HL-60 (cell line): ENCODE measurements at regions not wholly inside any gene's neighbourhood (a gene's known extent, or its start where the extent isn't known, plus 50 kb on each side); places are given as distances from the start of the nearest gene placed in this dataset.

Experiments used
- DNase-seq, 2 experiments: peaks; one replicate each; pipeline ENCODE4 v3.0.0-alpha.2; 2010 to 2020; ENCODE audit warnings: low read depth in 1 of 2, low spot score in 1 of 2
- H3K27ac ChIP-seq: fragments of 250-450 bp; sonication (Bioruptor Pico); replicated peaks from 2 replicates; pipeline ENCODE4 v1.5.1; 2020; ENCODE audit warnings: mild to moderate bottlenecking, moderate library complexity
- H3K27me3 ChIP-seq: fragments of 250-450 bp; sonication (Bioruptor Pico); 2 replicates; pipeline ENCODE4 v1.5.1; 2021; ENCODE audit warnings: mild to moderate bottlenecking, moderate library complexity; ENCODE audit not compliant: insufficient read depth, poor library complexity, severe bottlenecking
- H3K4me3 ChIP-seq: replicated peaks from 2 replicates; pipeline ENCODE4 v1.5.1; 2011; ENCODE audit warnings: mild to moderate bottlenecking, control low read depth, low read length; ENCODE audit not compliant: insufficient read depth
- CTCF ChIP-seq: IDR thresholded peaks from one replicate; pipeline ENCODE4 v1.5.1; 2011; ENCODE audit warnings: low read length, control low read depth, inconsistent platforms; ENCODE audit not compliant: insufficient read depth
- GABPA ChIP-seq: IDR thresholded peaks from 2 replicates; pipeline ENCODE4 v1.6.1; 2012; ENCODE audit warnings: low read depth
- POLR2AphosphoS5 ChIP-seq: IDR thresholded peaks from 2 replicates; pipeline ENCODE4 v1.6.1; 2012; ENCODE audit warnings: low read depth
- REST ChIP-seq: IDR thresholded peaks from 2 replicates; pipeline ENCODE4 v1.6.1; 2012; ENCODE audit warnings: low read depth; ENCODE audit not compliant: insufficient replicate concordance
- SPI1 ChIP-seq: IDR thresholded peaks from 2 replicates; pipeline ENCODE4 v1.6.1; 2012; ENCODE audit warnings: low read depth, mild to moderate bottlenecking, borderline replicate concordance

- H3K4me3 ChIP-seq: no peak overlapping the region
- H3K27me3 ChIP-seq: no peaks in the 10 kb centered on the region
- H3K27ac ChIP-seq: no peak overlapping the region
- TF ChIP-seq REST: no peak
- no peak for TF ChIP-seq POLR2AphosphoS5
- no peak for TF ChIP-seq SPI1
- TF ChIP-seq CTCF: no peak
- TF ChIP-seq GABPA: no peak
- no peak for DNase-seq
These were observed 226.3 kb upstream of the ZNF608 start for GRCh38 chr5:124972703-124973102.

- TF ChIP-seq SPI1 (no peak), CTCF (no peak), REST (no peak), GABPA (no peak), POLR2AphosphoS5 (no peak)
- Histone ChIP-seq H3K27me3 (no peaks in the 10 kb centered on the region), H3K27ac (no peak overlapping the region), H3K4me3 (no peak overlapping the region)
- no peak for DNase-seq
These were observed 227.2 kb upstream of the ZNF608 start for GRCh38 chr5:124973661-124974060.

- H3K4me3 ChIP-seq: no peak overlapping the region
- no peak for DNase-seq
- H3K27me3 ChIP-seq: no peaks in the 10 kb centered on the region
- TF ChIP-seq GABPA (no peak), POLR2AphosphoS5 (no peak), CTCF (no peak), REST (no peak), SPI1 (no peak)
- no peak overlapping the region for H3K27ac ChIP-seq
These were observed 229.6 kb upstream of the ZNF608 start for GRCh38 chr5:124976086-124976485.
